GM19035 (cell line): ENCODE measurements at regions not wholly inside any gene's neighbourhood (a gene's known extent, or its start where the extent isn't known, plus 50 kb on each side); places are given as distances from the start of the nearest gene placed in this dataset.

Experiments used
- ATAC-seq: cut with Tn5 transposase; IDR thresholded peaks from one replicate; pipeline ENCODE4 v1.9.1; 2021; ENCODE audit not compliant: unreplicated experiment

- ATAC-seq, result no peak
Observed at GRCh38 chr3:117626577-117626976, 917.0 kb downstream of the TUSC7 start.

GRCh38 chr3:117628823-117629291, 919.3 kb downstream of the TUSC7 start:
- ATAC-seq, result no peak

- ATAC-seq, result no peak
Observed at GRCh38 chr3:117629505-117629904, 919.9 kb downstream of the TUSC7 start.

GRCh38 chr3:117630469-117630868, 920.9 kb downstream of the TUSC7 start:
- ATAC-seq, result no peak

- ATAC-seq, result no peak
Observed at GRCh38 chr3:117630885-117631284, 921.3 kb downstream of the TUSC7 start.

- no peak for ATAC-seq
Observed at GRCh38 chr3:117631781-117632180, 922.2 kb downstream of the TUSC7 start.

GRCh38 chr3:117632191-117632590, 922.6 kb downstream of the TUSC7 start:
- ATAC-seq, result no peak

GRCh38 chr3:117633207-117633606, 923.6 kb downstream of the TUSC7 start:
- no peak for ATAC-seq

GRCh38 chr3:117637666-117638065, 928.1 kb downstream of the TUSC7 start:
- no peak for ATAC-seq

GRCh38 chr3:117644203-117644602, 934.6 kb downstream of the TUSC7 start:
- no peak for ATAC-seq

- ATAC-seq, result peak; percentile 79
Observed at GRCh38 chr3:117645561-117646242, 936.1 kb downstream of the TUSC7 start.

GRCh38 chr3:117647435-117647834, 937.9 kb downstream of the TUSC7 start:
- no peak for ATAC-seq

- no peak for ATAC-seq
Observed at GRCh38 chr3:117651246-117651645, 941.7 kb downstream of the TUSC7 start.

GRCh38 chr3:117656391-117656790, 946.8 kb downstream of the TUSC7 start:
- no peak for ATAC-seq

GRCh38 chr3:117657278-117657677, 947.7 kb downstream of the TUSC7 start:
- no peak for ATAC-seq

- ATAC-seq, result no peak
Observed at GRCh38 chr3:117660941-117661817, 951.6 kb downstream of the TUSC7 start.

- ATAC-seq, result no peak
Observed at GRCh38 chr3:117661818-117662095, 952.2 kb downstream of the TUSC7 start.

- ATAC-seq, result no peak
Observed at GRCh38 chr3:117665296-117665695, 955.7 kb downstream of the TUSC7 start.

GRCh38 chr3:117666325-117666724, 956.7 kb downstream of the TUSC7 start:
- ATAC-seq, result no peak

- ATAC-seq, result no peak
Observed at GRCh38 chr3:117666812-117667211, 957.2 kb downstream of the TUSC7 start.

GRCh38 chr3:117669774-117670173, 960.2 kb downstream of the TUSC7 start:
- ATAC-seq, result no peak

- ATAC-seq, result no peak
Observed at GRCh38 chr3:117671722-117672318, 962.2 kb downstream of the TUSC7 start.
